ENCODE measurements at regions not wholly inside any gene's neighbourhood (a gene's known extent, or its start where the extent isn't known, plus 50 kb on each side); places are given as distances from the start of the nearest gene placed in this dataset.

DNA sequence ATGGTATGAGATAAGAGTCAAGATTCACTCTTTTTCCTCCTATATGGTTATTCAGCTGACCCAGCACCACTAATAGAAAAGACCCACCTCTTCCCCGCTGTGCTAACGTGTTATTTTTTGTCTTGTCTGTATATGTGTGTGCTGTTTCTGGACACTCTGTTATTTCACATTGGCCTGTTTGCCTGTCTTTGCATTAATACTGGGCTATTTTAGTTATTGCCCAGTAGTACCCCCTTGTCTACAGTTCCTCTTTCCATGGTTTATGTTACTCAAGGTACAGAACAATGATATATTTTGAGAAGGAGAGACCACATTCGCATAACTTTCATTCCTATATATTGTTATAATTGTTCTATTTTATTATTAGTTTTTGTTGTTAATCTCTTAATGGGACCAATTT lies 74.0 kb upstream of the SIAH1 start:
- no peaks in the 10 kb centered on the region for H4K20me1 ChIP-seq (ENCODE audit: low read depth, low read length)
- H2AFZ ChIP-seq (ENCODE audit: low read depth, low read length, severe bottlenecking) = peak overlapping the region; percentile 25
- H3K4me2 ChIP-seq (ENCODE audit: low read depth, low read length, poor library complexity, severe bottlenecking) = no peak overlapping the region
- no peaks in the 10 kb centered on the region for H3F3A ChIP-seq (ENCODE audit: insufficient read depth)
- no peaks in the 10 kb centered on the region for H3K36me3 ChIP-seq (ENCODE audit: low read length)
- TF ChIP-seq, protein P1, sequence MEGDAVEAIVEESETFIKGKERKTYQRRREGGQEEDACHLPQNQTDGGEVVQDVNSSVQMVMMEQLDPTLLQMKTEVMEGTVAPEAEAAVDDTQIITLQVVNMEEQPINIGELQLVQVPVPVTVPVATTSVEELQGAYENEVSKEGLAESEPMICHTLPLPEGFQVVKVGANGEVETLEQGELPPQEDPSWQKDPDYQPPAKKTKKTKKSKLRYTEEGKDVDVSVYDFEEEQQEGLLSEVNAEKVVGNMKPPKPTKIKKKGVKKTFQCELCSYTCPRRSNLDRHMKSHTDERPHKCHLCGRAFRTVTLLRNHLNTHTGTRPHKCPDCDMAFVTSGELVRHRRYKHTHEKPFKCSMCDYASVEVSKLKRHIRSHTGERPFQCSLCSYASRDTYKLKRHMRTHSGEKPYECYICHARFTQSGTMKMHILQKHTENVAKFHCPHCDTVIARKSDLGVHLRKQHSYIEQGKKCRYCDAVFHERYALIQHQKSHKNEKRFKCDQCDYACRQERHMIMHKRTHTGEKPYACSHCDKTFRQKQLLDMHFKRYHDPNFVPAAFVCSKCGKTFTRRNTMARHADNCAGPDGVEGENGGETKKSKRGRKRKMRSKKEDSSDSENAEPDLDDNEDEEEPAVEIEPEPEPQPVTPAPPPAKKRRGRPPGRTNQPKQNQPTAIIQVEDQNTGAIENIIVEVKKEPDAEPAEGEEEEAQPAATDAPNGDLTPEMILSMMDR (IDR thresholded peaks at IDR 0.05; ENCODE audit: insufficient read depth, low read length, poor library complexity, severe bottlenecking) = no peak
- TF ChIP-seq EZH2phosphoT487 (conservative IDR thresholded peaks at IDR 0.05; ENCODE audit: low read length) = no peak
- no peak overlapping the region for H3K4me3 ChIP-seq (ENCODE audit: insufficient read depth, low read length, poor library complexity, severe bottlenecking)
- H3K79me2 ChIP-seq (ENCODE audit: insufficient read depth, low read length) = no peaks in the 10 kb centered on the region
- H3K9ac ChIP-seq (ENCODE audit: low read length) = no peak overlapping the region
- no peaks in the 10 kb centered on the region for H3K9me3 ChIP-seq (ENCODE audit: insufficient read depth, low read length)
- no peaks in the 10 kb centered on the region for H3K27me3 ChIP-seq (ENCODE audit: low read length)
- no peaks in the 10 kb centered on the region for H3K9me2 ChIP-seq (replicated peaks; ENCODE audit: insufficient read depth, low read length)
- peak overlapping the region; percentile 7; the same call in 1 of the 2 replicates for H3K27ac ChIP-seq (ENCODE audit: low read depth, low read length)

DNA sequence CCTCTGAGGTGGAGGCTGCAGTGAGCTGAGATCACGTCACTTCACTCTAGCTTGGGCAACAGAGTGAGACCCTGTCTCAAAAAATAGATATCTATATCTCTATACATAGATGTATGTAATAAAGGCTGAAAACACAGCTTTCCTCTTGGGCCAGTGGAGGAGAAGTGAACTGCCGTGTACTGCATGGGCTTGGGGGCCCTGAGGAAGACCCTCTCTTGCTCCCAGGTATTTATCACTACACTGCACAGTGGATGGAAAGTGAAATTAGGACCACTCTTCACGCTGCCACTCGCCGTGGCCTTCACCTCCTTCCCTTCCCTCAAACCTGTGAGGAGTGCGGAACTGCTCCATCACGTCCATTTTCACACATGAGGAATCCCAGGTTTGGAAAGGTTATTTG lies 68.8 kb upstream of the SIAH1 start:
- no peak overlapping the region for H3K27ac ChIP-seq (ENCODE audit: low read depth, low read length)
- TF ChIP-seq EZH2phosphoT487 (conservative IDR thresholded peaks at IDR 0.05; ENCODE audit: low read length) = no peak
- TF ChIP-seq, protein P1 (IDR thresholded peaks at IDR 0.05; ENCODE audit: insufficient read depth, low read length, poor library complexity, severe bottlenecking) = no peak
- H3K79me2 ChIP-seq (ENCODE audit: insufficient read depth, low read length) = no peaks in the 10 kb centered on the region
- no peak overlapping the region for H3K4me2 ChIP-seq (ENCODE audit: low read depth, low read length, poor library complexity, severe bottlenecking)
- no peaks in the 10 kb centered on the region for H3F3A ChIP-seq (ENCODE audit: insufficient read depth)
- H3K9me3 ChIP-seq (ENCODE audit: insufficient read depth, low read length) = no peaks in the 10 kb centered on the region
- H3K36me3 ChIP-seq (ENCODE audit: low read length) = no peaks in the 10 kb centered on the region
- H3K4me3 ChIP-seq (ENCODE audit: insufficient read depth, low read length, poor library complexity, severe bottlenecking) = no peak overlapping the region
- H2AFZ ChIP-seq (ENCODE audit: low read depth, low read length, severe bottlenecking) = no peak overlapping the region
- no peaks in the 10 kb centered on the region for H3K27me3 ChIP-seq (ENCODE audit: low read length)
- no peaks in the 10 kb centered on the region for H3K9me2 ChIP-seq (replicated peaks; ENCODE audit: insufficient read depth, low read length)
- H4K20me1 ChIP-seq (ENCODE audit: low read depth, low read length) = no peaks in the 10 kb centered on the region
- H3K9ac ChIP-seq (ENCODE audit: low read length) = no peak overlapping the region

DNA sequence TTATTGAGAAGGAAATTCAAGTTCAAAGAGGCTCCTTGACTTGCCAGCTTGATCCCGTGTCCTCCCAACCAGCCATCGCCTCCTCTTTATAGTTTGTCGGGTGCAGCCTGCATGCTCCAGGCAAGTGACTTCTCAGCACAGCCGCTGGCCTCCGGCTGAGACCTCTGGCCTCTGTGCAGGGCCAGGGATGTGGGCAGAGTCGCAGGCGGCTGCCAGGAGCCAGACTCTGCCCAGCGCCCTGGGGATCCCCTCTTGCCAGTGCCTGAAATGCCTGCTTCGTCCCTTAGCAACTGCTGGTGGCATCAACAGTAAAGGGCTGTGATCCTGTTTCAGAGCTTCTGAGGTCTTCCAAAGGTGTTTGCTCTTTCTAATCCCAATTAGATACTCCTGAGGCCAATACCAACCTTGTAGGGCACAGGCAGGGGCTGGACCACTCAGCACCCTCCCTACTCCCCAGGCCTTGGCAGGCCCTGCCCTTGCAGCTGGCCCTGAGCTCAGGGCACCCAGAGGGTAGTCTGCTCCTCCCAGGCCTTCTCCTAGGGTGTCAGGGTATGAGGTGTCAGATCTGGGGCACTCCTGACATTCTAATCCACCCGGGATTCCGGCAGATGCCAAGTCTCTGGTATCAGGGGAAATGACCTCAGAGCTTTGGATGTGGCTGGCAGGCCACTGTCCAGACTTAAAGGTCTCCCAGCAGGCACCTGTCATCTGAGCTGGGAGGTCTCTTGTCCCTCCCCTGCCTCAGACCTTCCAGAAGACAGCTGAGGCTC lies 68.0 kb upstream of the SIAH1 start:
- Histone ChIP-seq H3F3A (ENCODE audit: insufficient read depth) (no peaks in the 10 kb centered on the region), H2AFZ (ENCODE audit: low read depth, low read length, severe bottlenecking) (no peak overlapping the region), H3K9me3 (ENCODE audit: insufficient read depth, low read length) (no peaks in the 10 kb centered on the region), H3K36me3 (ENCODE audit: low read length) (no peaks in the 10 kb centered on the region), H4K20me1 (ENCODE audit: low read depth, low read length) (no peaks in the 10 kb centered on the region), H3K27me3 (ENCODE audit: low read length) (no peaks in the 10 kb centered on the region), H3K9me2 (replicated peaks; ENCODE audit: insufficient read depth, low read length) (no peaks in the 10 kb centered on the region), H3K27ac (ENCODE audit: low read depth, low read length) (no peak overlapping the region), H3K9ac (ENCODE audit: low read length) (no peak overlapping the region), H3K4me2 (ENCODE audit: low read depth, low read length, poor library complexity, severe bottlenecking) (no peak overlapping the region), H3K79me2 (ENCODE audit: insufficient read depth, low read length) (no peaks in the 10 kb centered on the region), H3K4me3 (ENCODE audit: insufficient read depth, low read length, poor library complexity, severe bottlenecking) (no peak overlapping the region)
- TF ChIP-seq, protein P1 (IDR thresholded peaks at IDR 0.05; ENCODE audit: insufficient read depth, low read length, poor library complexity, severe bottlenecking) = no peak
- TF ChIP-seq EZH2phosphoT487 (conservative IDR thresholded peaks at IDR 0.05; ENCODE audit: low read length) = no peak
